HG03439 (cell line): ENCODE measurements at regions not wholly inside any gene's neighbourhood (a gene's known extent, or its start where the extent isn't known, plus 50 kb on each side); places are given as distances from the start of the nearest gene placed in this dataset.

Experiments used
- ATAC-seq: cut with Tn5 transposase; IDR thresholded peaks from one replicate; pipeline ENCODE4 v1.9.1; 2021; ENCODE audit warnings: mild to moderate bottlenecking, moderate library complexity; ENCODE audit not compliant: unreplicated experiment

GRCh38 chr20:39674842-39675241 is 712.7 kb downstream of the DHX35 start:
- no peak for ATAC-seq

GRCh38 chr20:39670988-39671387 is 708.8 kb downstream of the DHX35 start:
- no peak for ATAC-seq

GRCh38 chr20:39669659-39670058 is 707.5 kb downstream of the DHX35 start:
- ATAC-seq = no peak

- no peak for ATAC-seq
Observed at GRCh38 chr20:39668038-39668437, 705.9 kb downstream of the DHX35 start.

- no peak for ATAC-seq
Observed at GRCh38 chr20:39661833-39662232, 699.7 kb downstream of the DHX35 start.

GRCh38 chr20:39660965-39661364 is 698.8 kb downstream of the DHX35 start:
- ATAC-seq = no peak

GRCh38 chr20:39660226-39660625 is 698.1 kb downstream of the DHX35 start:
- no peak for ATAC-seq

GRCh38 chr20:39658662-39659409 is 696.7 kb downstream of the DHX35 start:
- no peak for ATAC-seq

GRCh38 chr20:39654171-39654570 is 692.0 kb downstream of the DHX35 start:
- no peak for ATAC-seq

GRCh38 chr20:39651645-39652325 is 689.6 kb downstream of the DHX35 start:
- ATAC-seq = no peak

GRCh38 chr20:39646874-39647413 is 684.8 kb downstream of the DHX35 start:
- ATAC-seq = no peak

- no peak for ATAC-seq
Observed at GRCh38 chr20:39645131-39645530, 683.0 kb downstream of the DHX35 start.

- no peak for ATAC-seq
Observed at GRCh38 chr20:39643292-39643691, 681.1 kb downstream of the DHX35 start.

GRCh38 chr20:39641423-39641822 is 679.3 kb downstream of the DHX35 start:
- ATAC-seq = no peak

GRCh38 chr20:39640147-39640546 is 678.0 kb downstream of the DHX35 start:
- ATAC-seq = no peak

GRCh38 chr20:39638731-39639130 is 676.6 kb downstream of the DHX35 start:
- ATAC-seq = no peak

- no peak for ATAC-seq
Observed at GRCh38 chr20:39633689-39634088, 671.5 kb downstream of the DHX35 start.

- ATAC-seq = no peak
Observed at GRCh38 chr20:39632757-39633156, 670.6 kb downstream of the DHX35 start.

- ATAC-seq = no peak
Observed at GRCh38 chr20:39632176-39632575, 670.0 kb downstream of the DHX35 start.

- ATAC-seq = no peak
Observed at GRCh38 chr20:39631557-39631956, 669.4 kb downstream of the DHX35 start.

- no peak for ATAC-seq
Observed at GRCh38 chr20:39630215-39630908, 668.2 kb downstream of the DHX35 start.

- ATAC-seq = no peak
Observed at GRCh38 chr20:39627765-39628164, 665.6 kb downstream of the DHX35 start.
